SK-N-SH (cell line): ENCODE measurements at regions not wholly inside any gene's neighbourhood (a gene's known extent, or its start where the extent isn't known, plus 50 kb on each side); places are given as distances from the start of the nearest gene placed in this dataset.

Experiments
- CTCF ChIA-PET: fragments of 300-600, 350-600 bp; formaldehyde crosslinking; extraction: SDS; loops from one replicate; lab custom pipeline; 2021; lab: Yijun Ruan, JAX
- POLR2A ChIA-PET: fragments of 350-600 bp; sonication (Branson Sonifier 250); formaldehyde crosslinking; extraction: SDS; loops from one replicate; lab custom pipeline; 2020; ENCODE audit warnings: antibody characterized with exemption, inconsistent platforms; lab: Yijun Ruan, JAX
- DNase-seq: peaks from one replicate; pipeline ENCODE4 v3.0.0; 2012
- H2AFZ ChIP-seq: fragments of 200-600 bp; sonication (generic); 2 replicates; pipeline ENCODE4 v1.8.1; 2016; ENCODE audit warnings: antibody characterized with exemption, mild to moderate bottlenecking, low read depth
- H3F3A ChIP-seq: fragments of 200-600 bp; sonication (generic); replicated peaks from 2 replicates; pipeline ENCODE3; 2016; ENCODE audit warnings: antibody characterized with exemption, mild to moderate bottlenecking; ENCODE audit not compliant: insufficient read depth
- H3K27ac ChIP-seq, 2 experiments: fragments of 200-500 bp in 1 of 2; fragments of 200-600 bp in 1 of 2; sonication (Bioruptor generic) in 1 of 2; sonication (generic), shearing (Covaris generic) in 1 of 2; 2 replicates each; pipeline versions ENCODE4 v1.5.1 to v1.6.1; 2014 to 2016; ENCODE audit warnings: low read depth in 2 of 2, inconsistent platforms in 1 of 2, low read length in 1 of 2, mild to moderate bottlenecking in 1 of 2, mixed read lengths in 1 of 2
- H3K27me3 ChIP-seq: fragments of 200-600 bp; sonication (generic), shearing (Covaris generic); 2 replicates; pipeline ENCODE4 v1.6.1; 2016; ENCODE audit warnings: mixed run types; ENCODE audit not compliant: insufficient read depth
- H3K36me3 ChIP-seq, 2 experiments: fragments of 200-500 bp in 1 of 2; fragments of 200-600 bp in 1 of 2; sonication (Bioruptor generic) in 1 of 2; sonication (generic) in 1 of 2; replicated peaks in 1 of 2; 2 replicates each; pipeline versions ENCODE3 to v1.5.1; 2014 to 2016; ENCODE audit warnings: low read length in 1 of 2, mild to moderate bottlenecking in 1 of 2; ENCODE audit not compliant: insufficient read depth in 2 of 2, control insufficient read depth in 1 of 2
- H3K4me1 ChIP-seq, 2 experiments: fragments of 200-500 bp in 1 of 2; fragments of 200-600 bp in 1 of 2; sonication (Bioruptor generic) in 1 of 2; sonication (generic), shearing (Covaris generic) in 1 of 2; 2 replicates each; pipeline versions ENCODE4 v1.5.1 to v1.6.1; 2014 to 2016; ENCODE audit warnings: low read depth in 1 of 2, low read length in 1 of 2, mixed run types in 1 of 2; ENCODE audit not compliant: insufficient read depth in 2 of 2, control insufficient read depth in 1 of 2
- H3K4me2 ChIP-seq: fragments of 200-600 bp; sonication (generic), shearing (Covaris generic); 2 replicates; pipeline ENCODE4 v1.6.1; 2017; ENCODE audit warnings: mixed run types
- H3K4me3 ChIP-seq, 2 experiments: fragments of 200-500 bp in 1 of 2; fragments of 200-600 bp in 1 of 2; sonication (Bioruptor generic) in 1 of 2; sonication (generic), shearing (Covaris generic) in 1 of 2; 2 replicates each; pipeline versions ENCODE4 v1.5.1 to v1.8.1; 2014 to 2016; ENCODE audit warnings: low read depth in 2 of 2, inconsistent platforms in 1 of 2, low read length in 1 of 2, mild to moderate bottlenecking in 1 of 2, mixed read lengths in 1 of 2, moderate library complexity in 1 of 2
- H3K79me2 ChIP-seq: fragments of 200-600 bp; sonication (generic); 2 replicates; pipeline ENCODE4 v1.8.1; 2017; ENCODE audit warnings: mild to moderate bottlenecking; ENCODE audit not compliant: insufficient read depth
- H3K9ac ChIP-seq: fragments of 200-600 bp; sonication (generic); 2 replicates; pipeline ENCODE4 v1.6.1; 2017; ENCODE audit warnings: mixed run types
- H3K9me2 ChIP-seq: fragments of 200-600 bp; sonication (generic); 2 replicates; pipeline ENCODE4 v1.6.1; 2017; ENCODE audit warnings: mixed run types
- H3K9me3 ChIP-seq: fragments of 200-600 bp; sonication (generic); 2 replicates; pipeline ENCODE4 v1.6.1; 2017; ENCODE audit warnings: mixed run types, mild to moderate bottlenecking, moderate library complexity
- H4K20me1 ChIP-seq: fragments of 200-600 bp; sonication (generic); 2 replicates; pipeline ENCODE4 v1.6.1; 2017; ENCODE audit warnings: mild to moderate bottlenecking, mixed run types; ENCODE audit not compliant: insufficient read depth
- CHD2 ChIP-seq: fragments of 150-350 bp; IDR thresholded peaks from 2 replicates; pipeline ENCODE4 v1.6.1; 2018; ENCODE audit warnings: low read length; ENCODE audit not compliant: partially characterized antibody
- EP300 ChIP-seq, 2 experiments: IDR thresholded peaks; 2 replicates each; pipeline versions ENCODE4 v1.4.0 to v1.6.1; 2012; ENCODE audit warnings: borderline replicate concordance in 1 of 2, low read depth in 1 of 2, low read length in 1 of 2
- FOSL2 ChIP-seq: IDR thresholded peaks from 2 replicates; pipeline ENCODE4 v1.4.0; 2012; ENCODE audit warnings: low read depth, mild to moderate bottlenecking, moderate library complexity, borderline replicate concordance
- JUND ChIP-seq: IDR thresholded peaks from 2 replicates; pipeline ENCODE4 v1.4.0; 2012
- POLR2AphosphoS5 ChIP-seq: IDR thresholded peaks from 2 replicates; pipeline ENCODE4 v1.6.1; 2012; ENCODE audit warnings: low read depth, low read length
- RAD21 ChIP-seq: IDR thresholded peaks from 2 replicates; pipeline ENCODE4 v1.6.1; 2012; ENCODE audit warnings: mild to moderate bottlenecking, low read length
- RCOR1 ChIP-seq: fragments of 150-350 bp; IDR thresholded peaks from 2 replicates; pipeline ENCODE4 v1.6.1; 2017; ENCODE audit warnings: antibody characterized with exemption, low read length
- RFX5 ChIP-seq: IDR thresholded peaks from 2 replicates; pipeline ENCODE4 v1.6.1; 2012; ENCODE audit warnings: mild to moderate bottlenecking, improper control_type of control experiment, low read length
- RXRA ChIP-seq: IDR thresholded peaks from 2 replicates; pipeline ENCODE4 v1.4.0; 2012; ENCODE audit warnings: low read depth, mild to moderate bottlenecking, borderline replicate concordance
- TAF1 ChIP-seq: IDR thresholded peaks from 2 replicates; pipeline ENCODE4 v1.6.1; 2012; ENCODE audit warnings: low read depth, mild to moderate bottlenecking, low read length, moderate library complexity, borderline replicate concordance
- TEAD4 ChIP-seq: IDR thresholded peaks from 2 replicates; pipeline ENCODE4 v1.4.0; 2012; ENCODE audit warnings: mild to moderate bottlenecking, borderline replicate concordance; ENCODE audit not compliant: insufficient read depth
- WGBS: methylation state at CpG from one replicate; pipeline ENCODE4 v1.1.6; 2017; ENCODE audit warnings: low lambda C conversion rate; 5-methylcytosine and 5-hydroxymethylcytosine counted together
- TF ChIP-seq, protein P1 (sequence below): fragments of 200-600 bp; sonication (generic); IDR thresholded peaks from 2 replicates; pipeline ENCODE4 v1.6.1; 2017; ENCODE audit warnings: antibody characterized with exemption, mild to moderate bottlenecking, moderate library complexity
- TF ChIP-seq, protein P2 (sequence below): IDR thresholded peaks from 2 replicates; pipeline ENCODE4; 2012

DNA sequence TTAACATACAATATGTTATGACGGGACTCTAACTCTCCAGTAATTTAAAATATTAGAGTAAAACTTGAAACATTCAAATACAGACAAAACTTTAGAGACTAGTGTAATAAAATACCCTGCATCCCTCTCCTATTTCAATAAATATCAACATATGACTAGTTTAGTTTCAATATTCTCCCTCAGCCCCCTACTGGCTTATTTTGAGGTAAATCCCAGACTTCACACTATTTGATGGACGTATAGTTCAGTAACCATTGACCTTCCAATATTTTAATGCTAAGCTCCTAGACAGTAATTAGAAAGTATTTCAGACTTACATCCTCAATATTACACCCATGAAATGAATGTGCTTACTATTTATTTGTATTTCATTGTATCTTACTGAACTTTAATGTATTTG, 180.7 kb upstream of the STARD13 start:
- DNase-seq, result no peak
- H3K9me3 ChIP-seq, result no peaks in the 10 kb centered on the region
- no peak overlapping the region for H2AFZ ChIP-seq
- no peaks in the 10 kb centered on the region for H3K36me3 ChIP-seq
- ChIA-PET CTCF (no interaction called here), POLR2A (no interaction called here)
- no peak overlapping the region for H3K9ac ChIP-seq
- WGBS, result 86% methylated on average over 2 of the region's 2 CpGs
- no peaks in the 10 kb centered on the region for H3K27me3 ChIP-seq
- no peaks in the 10 kb centered on the region for H3K79me2 ChIP-seq
- no peak overlapping the region for H3K4me3 ChIP-seq
- H3K9me2 ChIP-seq, result no peaks in the 10 kb centered on the region
- H3F3A ChIP-seq, result no peaks in the 10 kb centered on the region
- no peak overlapping the region for H3K4me2 ChIP-seq
- no peaks in the 10 kb centered on the region for H3K4me1 ChIP-seq
- no peaks in the 10 kb centered on the region for H4K20me1 ChIP-seq
- TF ChIP-seq, protein P1, sequence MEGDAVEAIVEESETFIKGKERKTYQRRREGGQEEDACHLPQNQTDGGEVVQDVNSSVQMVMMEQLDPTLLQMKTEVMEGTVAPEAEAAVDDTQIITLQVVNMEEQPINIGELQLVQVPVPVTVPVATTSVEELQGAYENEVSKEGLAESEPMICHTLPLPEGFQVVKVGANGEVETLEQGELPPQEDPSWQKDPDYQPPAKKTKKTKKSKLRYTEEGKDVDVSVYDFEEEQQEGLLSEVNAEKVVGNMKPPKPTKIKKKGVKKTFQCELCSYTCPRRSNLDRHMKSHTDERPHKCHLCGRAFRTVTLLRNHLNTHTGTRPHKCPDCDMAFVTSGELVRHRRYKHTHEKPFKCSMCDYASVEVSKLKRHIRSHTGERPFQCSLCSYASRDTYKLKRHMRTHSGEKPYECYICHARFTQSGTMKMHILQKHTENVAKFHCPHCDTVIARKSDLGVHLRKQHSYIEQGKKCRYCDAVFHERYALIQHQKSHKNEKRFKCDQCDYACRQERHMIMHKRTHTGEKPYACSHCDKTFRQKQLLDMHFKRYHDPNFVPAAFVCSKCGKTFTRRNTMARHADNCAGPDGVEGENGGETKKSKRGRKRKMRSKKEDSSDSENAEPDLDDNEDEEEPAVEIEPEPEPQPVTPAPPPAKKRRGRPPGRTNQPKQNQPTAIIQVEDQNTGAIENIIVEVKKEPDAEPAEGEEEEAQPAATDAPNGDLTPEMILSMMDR, result peak; percentile 32
- no peak for TF ChIP-seq RXRA
- H3K27ac ChIP-seq, result no peak overlapping the region

DNA sequence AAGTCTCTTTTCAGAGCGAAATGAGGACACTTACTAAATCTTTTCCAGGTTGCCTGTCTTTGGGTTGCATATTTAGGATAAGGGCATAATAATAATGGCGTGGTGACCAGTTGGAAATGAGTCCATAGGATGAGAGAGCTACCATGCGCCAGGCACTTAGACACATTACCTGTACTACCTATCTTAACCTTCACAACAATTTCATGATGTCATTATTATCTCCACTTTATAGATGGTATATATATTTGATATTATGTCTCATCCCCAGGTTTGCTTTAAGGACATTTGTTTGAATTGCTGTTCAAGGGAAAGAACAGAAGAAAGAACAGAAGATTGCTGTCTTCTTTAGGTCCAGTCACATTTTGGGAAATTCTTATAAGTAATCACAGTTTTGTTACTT, 182.0 kb upstream of the STARD13 start:
- Histone ChIP-seq H3K9ac (no peak overlapping the region), H4K20me1 (no peaks in the 10 kb centered on the region), H3K36me3 (no peaks in the 10 kb centered on the region), H3K27ac (no peak overlapping the region), H3K9me2 (no peaks in the 10 kb centered on the region), H3K9me3 (no peaks in the 10 kb centered on the region), H3K4me1 (no peaks in the 10 kb centered on the region), H3K4me2 (no peak overlapping the region), H3K4me3 (no peak overlapping the region), H3F3A (no peaks in the 10 kb centered on the region), H3K27me3 (no peaks in the 10 kb centered on the region), H2AFZ (no peak overlapping the region), H3K79me2 (no peaks in the 10 kb centered on the region)
- CTCF ChIA-PET, result no interaction called here
- TF ChIP-seq FOSL2 (no peak), EP300 (IDR thresholded peaks at IDR 0.05; ENCODE audit: borderline replicate concordance in 1 of 2, low read depth in 1 of 2, low read length in 1 of 2) (no peak), JUND (no peak), CHD2 (no peak), POLR2AphosphoS5 (no peak), RXRA (no peak)
- no peak for DNase-seq
- POLR2A ChIA-PET, result no interaction called here
- 83% methylated on average over 3 of the region's 3 CpGs for WGBS

DNA sequence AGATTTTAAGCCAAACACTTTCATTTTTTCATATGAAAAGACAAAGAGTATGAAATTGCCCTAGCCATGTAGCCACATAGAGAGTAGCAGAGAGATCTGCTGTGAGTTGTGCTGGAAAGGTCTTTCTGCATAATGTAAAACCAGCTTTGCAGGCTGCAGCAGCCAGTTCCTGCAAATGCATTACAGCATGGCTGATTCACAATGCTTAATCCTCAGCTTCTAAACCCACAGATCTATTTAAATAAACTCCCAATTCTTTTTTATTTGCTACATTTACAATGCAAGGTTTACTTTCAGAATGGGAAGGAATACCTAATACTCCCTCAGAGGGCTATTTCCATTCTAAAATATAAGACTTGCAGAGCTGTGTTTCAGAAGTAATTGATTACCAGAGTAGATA, 185.6 kb upstream of the STARD13 start:
- Histone ChIP-seq H3K27ac (no peak overlapping the region), H3K9me2 (0 out of 2 replicates have a peak, but pooled peaks cover 1% of the 10 kb centered on the region), H4K20me1 (no peaks in the 10 kb centered on the region), H3K79me2 (no peaks in the 10 kb centered on the region), H3K4me2 (no peak overlapping the region), H3K27me3 (no peaks in the 10 kb centered on the region), H3F3A (no peaks in the 10 kb centered on the region), H3K4me1 (no peaks in the 10 kb centered on the region), H2AFZ (no peak overlapping the region), H3K9ac (no peak overlapping the region), H3K4me3 (no peak overlapping the region), H3K36me3 (no peaks in the 10 kb centered on the region), H3K9me3 (no peaks in the 10 kb centered on the region)
- DNase-seq, result no peak
- POLR2A ChIA-PET, result no interaction called here
- CTCF ChIA-PET, result interaction anchor here (0.5 kb wide), 1 partner anchor 883 kb away, joined by 3 read pairs; no protein-coding TSS in a partner anchor
- no peak for TF ChIP-seq TAF1
- TF ChIP-seq TEAD4, result no peak
- TF ChIP-seq RAD21, result no peak
- TF ChIP-seq RFX5, result no peak
- TF ChIP-seq CHD2, result no peak
- TF ChIP-seq, protein P2, sequence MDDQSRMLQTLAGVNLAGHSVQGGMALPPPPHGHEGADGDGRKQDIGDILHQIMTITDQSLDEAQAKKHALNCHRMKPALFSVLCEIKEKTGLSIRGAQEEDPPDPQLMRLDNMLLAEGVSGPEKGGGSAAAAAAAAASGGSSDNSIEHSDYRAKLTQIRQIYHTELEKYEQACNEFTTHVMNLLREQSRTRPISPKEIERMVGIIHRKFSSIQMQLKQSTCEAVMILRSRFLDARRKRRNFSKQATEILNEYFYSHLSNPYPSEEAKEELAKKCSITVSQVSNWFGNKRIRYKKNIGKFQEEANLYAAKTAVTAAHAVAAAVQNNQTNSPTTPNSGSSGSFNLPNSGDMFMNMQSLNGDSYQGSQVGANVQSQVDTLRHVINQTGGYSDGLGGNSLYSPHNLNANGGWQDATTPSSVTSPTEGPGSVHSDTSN, result no peak
- TF ChIP-seq RCOR1, result no peak
- TF ChIP-seq, protein P1, result no peak
- TF ChIP-seq FOSL2, result no peak
